ENCODE measurements at regions not wholly inside any gene's neighbourhood (a gene's known extent, or its start where the extent isn't known, plus 50 kb on each side); places are given as distances from the start of the nearest gene placed in this dataset.
"Not testable (repeated sequence)": the region's sequence is repeated elsewhere in the genome, so short reads cannot be mapped to it uniquely, and the experiment has no call there.

DNA sequence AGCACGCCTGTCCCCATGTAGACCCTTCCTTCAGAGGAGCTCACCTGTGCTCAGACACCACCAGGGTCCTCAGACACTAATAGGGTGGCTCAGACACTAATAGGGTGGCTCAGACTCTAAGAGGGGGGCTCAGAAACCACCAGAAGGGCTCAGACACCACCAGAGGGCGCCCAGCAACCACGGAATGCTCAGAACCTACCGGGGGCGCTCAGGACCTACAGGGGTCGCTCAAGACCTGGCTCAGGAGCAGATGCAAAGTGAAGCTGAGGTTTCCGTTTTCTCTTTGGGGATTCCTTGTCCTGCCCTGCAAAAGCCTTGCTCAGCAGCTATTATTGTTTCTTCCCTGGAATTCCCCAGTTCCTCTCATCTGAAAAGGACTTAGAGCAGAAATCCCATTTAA, 67.8 kb downstream of the OR4M2 start:
- TF ChIP-seq, protein P1, sequence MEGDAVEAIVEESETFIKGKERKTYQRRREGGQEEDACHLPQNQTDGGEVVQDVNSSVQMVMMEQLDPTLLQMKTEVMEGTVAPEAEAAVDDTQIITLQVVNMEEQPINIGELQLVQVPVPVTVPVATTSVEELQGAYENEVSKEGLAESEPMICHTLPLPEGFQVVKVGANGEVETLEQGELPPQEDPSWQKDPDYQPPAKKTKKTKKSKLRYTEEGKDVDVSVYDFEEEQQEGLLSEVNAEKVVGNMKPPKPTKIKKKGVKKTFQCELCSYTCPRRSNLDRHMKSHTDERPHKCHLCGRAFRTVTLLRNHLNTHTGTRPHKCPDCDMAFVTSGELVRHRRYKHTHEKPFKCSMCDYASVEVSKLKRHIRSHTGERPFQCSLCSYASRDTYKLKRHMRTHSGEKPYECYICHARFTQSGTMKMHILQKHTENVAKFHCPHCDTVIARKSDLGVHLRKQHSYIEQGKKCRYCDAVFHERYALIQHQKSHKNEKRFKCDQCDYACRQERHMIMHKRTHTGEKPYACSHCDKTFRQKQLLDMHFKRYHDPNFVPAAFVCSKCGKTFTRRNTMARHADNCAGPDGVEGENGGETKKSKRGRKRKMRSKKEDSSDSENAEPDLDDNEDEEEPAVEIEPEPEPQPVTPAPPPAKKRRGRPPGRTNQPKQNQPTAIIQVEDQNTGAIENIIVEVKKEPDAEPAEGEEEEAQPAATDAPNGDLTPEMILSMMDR (IDR thresholded peaks at IDR 0.05 in 8 of 11, conservative IDR thresholded peaks at IDR 0.05 in 3 of 11): not testable (repeated sequence)
- not testable (repeated sequence) for TF ChIP-seq POLR2A, POLR2AphosphoS5 (IDR thresholded peaks at IDR 0.05)

All from spleen (tissue), 7 donors.